Esophagus muscularis mucosa (tissue), 4 donors: ENCODE measurements at regions not wholly inside any gene's neighbourhood (a gene's known extent, or its start where the extent isn't known, plus 50 kb on each side); places are given as distances from the start of the nearest gene placed in this dataset.

Experiments used
- DNase-seq: peaks from one replicate; pipeline ENCODE4 v3.0.0-alpha.2; 2017; ENCODE audit errors: extremely low spot score
- H3K27ac ChIP-seq, 4 donors: fragments of 200-600 bp; sonication (generic); replicated peaks in 1 of 4; 1 replicate in 3 of 4; 2 replicates in 1 of 4; pipeline ENCODE4 v1.5.1; 2016 to 2019; ENCODE audit warnings: mild to moderate bottlenecking in 1 of 4
- H3K27me3 ChIP-seq, 4 donors: fragments of 200-600 bp; sonication (generic); one replicate each; pipeline versions ENCODE4 v1.5.1 to v1.6.0; 2016 to 2019
- H3K36me3 ChIP-seq, 4 donors: fragments of 200-600 bp; sonication (generic); one replicate each; pipeline ENCODE4 v1.5.1; 2016 to 2019
- H3K4me1 ChIP-seq, 4 donors: fragments of 200-600 bp; sonication (generic); one replicate each; pipeline ENCODE4 v1.5.1; 2016 to 2019
- H3K4me3 ChIP-seq, 4 donors: fragments of 200-600 bp; sonication (generic); 1 replicate in 2 of 4; 2 replicates in 2 of 4; pipeline ENCODE4 v1.5.1; 2016 to 2019; ENCODE audit warnings: mild to moderate bottlenecking in 4 of 4, moderate library complexity in 1 of 4
- H3K9me3 ChIP-seq, 4 donors: fragments of 200-600 bp; sonication (generic); 1 replicate in 3 of 4; 2 replicates in 1 of 4; pipeline ENCODE4 v1.5.1; 2016 to 2019
- EP300 ChIP-seq: sonication (generic); formaldehyde crosslinking; IDR thresholded peaks from one replicate; pipeline ENCODE4 v1.6.1; 2017; ENCODE audit warnings: antibody characterized with exemption
- POLR2A ChIP-seq: fragments of 450-650 bp; IDR thresholded peaks from one replicate; pipeline ENCODE4 v1.6.1; 2017; ENCODE audit warnings: antibody characterized with exemption, moderate library complexity, mild to moderate bottlenecking, low read depth
- POLR2AphosphoS5 ChIP-seq, 2 donors: sonication (generic); formaldehyde crosslinking; IDR thresholded peaks; one replicate each; pipeline ENCODE4 v1.6.1; 2017; ENCODE audit warnings: antibody characterized with exemption in 2 of 2
- WGBS: methylation state at CpG from one replicate; pipeline ENCODE4 v1.1.5; 2018; 5-methylcytosine and 5-hydroxymethylcytosine counted together
- intact Hi-C: fragments of 100-400 bp; cut with DNase I; formaldehyde crosslinking; loops from one replicate; pipeline ENCODE4 v1.15.1; 2023
- TF ChIP-seq, protein P1 (sequence below), 3 experiments: fragments of 200-600 bp in 2 of 3; fragments of 450-650 bp in 1 of 3; sonication (generic) in 2 of 3; IDR thresholded peaks; one replicate each; pipeline ENCODE4 v1.5.1; 2017 to 2019; ENCODE audit warnings: antibody characterized with exemption in 3 of 3, mild to moderate bottlenecking in 2 of 3, moderate library complexity in 1 of 3

DNA sequence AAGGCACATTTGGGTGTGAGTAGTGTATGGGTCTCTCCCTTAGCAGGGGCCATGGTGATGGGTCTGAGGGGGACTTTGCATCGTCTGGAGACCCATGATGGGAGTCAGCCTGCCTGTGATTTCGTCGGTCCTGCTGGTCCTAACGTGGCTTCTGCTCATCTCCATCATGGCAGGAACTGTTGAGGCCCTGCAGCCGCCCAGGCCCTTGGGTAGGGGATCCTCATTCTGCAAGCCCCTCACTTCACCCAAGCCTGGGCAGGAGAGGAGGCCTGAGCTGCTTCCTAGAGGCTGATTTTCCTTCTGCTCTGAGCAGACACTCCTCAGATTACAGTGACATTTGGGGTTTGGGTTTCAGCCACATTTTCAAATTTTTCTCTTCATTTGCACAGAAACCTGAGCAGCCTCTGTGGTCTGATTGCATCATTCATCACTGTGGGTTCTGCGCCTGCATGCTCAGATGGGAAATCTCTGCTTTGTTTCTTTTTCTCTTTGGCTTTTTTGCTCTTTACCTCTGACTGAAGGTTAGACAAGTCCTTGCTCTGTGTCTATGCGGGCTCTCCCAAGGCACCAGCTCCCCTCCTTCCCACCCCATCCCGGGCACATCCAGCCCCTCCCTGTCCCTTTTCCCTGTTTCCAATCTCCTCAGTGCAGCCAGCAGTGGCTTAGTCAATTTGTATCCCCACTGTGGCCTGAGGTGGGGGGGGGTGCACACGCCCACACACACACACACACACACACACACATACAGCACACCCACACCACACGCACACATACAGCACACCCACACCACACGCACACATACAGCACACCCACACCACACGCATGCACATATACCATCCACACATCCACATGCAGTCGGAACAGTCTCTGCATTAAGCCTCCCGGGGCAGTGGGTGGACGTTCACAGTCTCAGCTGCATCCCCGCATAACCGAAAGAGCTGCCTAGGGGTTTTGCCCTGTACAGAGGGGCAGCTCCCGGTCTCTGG lies 305.4 kb upstream of the HS6ST1 start:
- DNase-seq = no peak
- H3K27ac ChIP-seq = no peak overlapping the region
- no peaks in the 10 kb centered on the region for H3K4me1 ChIP-seq
- H3K27me3 ChIP-seq = no peaks in the 10 kb centered on the region
- no peaks in the 10 kb centered on the region for H3K36me3 ChIP-seq
- no peaks in the 10 kb centered on the region for H3K9me3 ChIP-seq
- TF ChIP-seq EP300 = no peak
- TF ChIP-seq, protein P1, sequence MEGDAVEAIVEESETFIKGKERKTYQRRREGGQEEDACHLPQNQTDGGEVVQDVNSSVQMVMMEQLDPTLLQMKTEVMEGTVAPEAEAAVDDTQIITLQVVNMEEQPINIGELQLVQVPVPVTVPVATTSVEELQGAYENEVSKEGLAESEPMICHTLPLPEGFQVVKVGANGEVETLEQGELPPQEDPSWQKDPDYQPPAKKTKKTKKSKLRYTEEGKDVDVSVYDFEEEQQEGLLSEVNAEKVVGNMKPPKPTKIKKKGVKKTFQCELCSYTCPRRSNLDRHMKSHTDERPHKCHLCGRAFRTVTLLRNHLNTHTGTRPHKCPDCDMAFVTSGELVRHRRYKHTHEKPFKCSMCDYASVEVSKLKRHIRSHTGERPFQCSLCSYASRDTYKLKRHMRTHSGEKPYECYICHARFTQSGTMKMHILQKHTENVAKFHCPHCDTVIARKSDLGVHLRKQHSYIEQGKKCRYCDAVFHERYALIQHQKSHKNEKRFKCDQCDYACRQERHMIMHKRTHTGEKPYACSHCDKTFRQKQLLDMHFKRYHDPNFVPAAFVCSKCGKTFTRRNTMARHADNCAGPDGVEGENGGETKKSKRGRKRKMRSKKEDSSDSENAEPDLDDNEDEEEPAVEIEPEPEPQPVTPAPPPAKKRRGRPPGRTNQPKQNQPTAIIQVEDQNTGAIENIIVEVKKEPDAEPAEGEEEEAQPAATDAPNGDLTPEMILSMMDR (IDR thresholded peaks at IDR 0.05) = no peak
- TF ChIP-seq POLR2A = no peak
- no peak for TF ChIP-seq POLR2AphosphoS5 (IDR thresholded peaks at IDR 0.05)
- WGBS = 77% methylated on average over 17 of the region's 18 CpGs
- intact Hi-C loops = no loop called here
- no peak overlapping the region for H3K4me3 ChIP-seq

DNA sequence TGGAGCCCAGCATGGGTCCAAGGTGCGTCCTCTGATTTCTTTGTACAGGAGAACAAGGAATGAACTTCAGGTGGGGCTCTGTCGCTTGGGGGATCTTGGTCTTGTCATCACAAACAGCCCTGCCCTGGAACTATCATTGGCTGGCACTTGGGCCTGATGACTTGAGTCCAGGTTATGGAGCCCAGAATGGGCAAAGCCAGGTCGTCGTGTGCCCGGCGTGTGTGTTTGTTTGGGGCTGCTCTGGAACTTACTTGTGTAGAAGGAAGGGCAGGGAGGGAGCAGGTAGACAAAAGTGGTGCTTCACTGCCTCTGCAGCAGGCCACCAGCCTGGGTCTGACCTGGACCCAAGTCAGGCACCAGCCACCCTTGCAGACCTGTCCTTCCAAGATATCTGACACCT lies 306.3 kb upstream of the HS6ST1 start:
- intact Hi-C loops = no loop called here
- no peaks in the 10 kb centered on the region for H3K4me1 ChIP-seq
- H3K9me3 ChIP-seq = no peaks in the 10 kb centered on the region
- no peaks in the 10 kb centered on the region for H3K36me3 ChIP-seq
- H3K27ac ChIP-seq = no peak overlapping the region
- no peak for DNase-seq
- H3K4me3 ChIP-seq = no peak overlapping the region
- no peaks in the 10 kb centered on the region for H3K27me3 ChIP-seq
- TF ChIP-seq, protein P1 (IDR thresholded peaks at IDR 0.05) = no peak
- TF ChIP-seq POLR2AphosphoS5 (IDR thresholded peaks at IDR 0.05) (no peak), EP300 (no peak)
- 96% methylated on average over 6 of the region's 6 CpGs for WGBS

DNA sequence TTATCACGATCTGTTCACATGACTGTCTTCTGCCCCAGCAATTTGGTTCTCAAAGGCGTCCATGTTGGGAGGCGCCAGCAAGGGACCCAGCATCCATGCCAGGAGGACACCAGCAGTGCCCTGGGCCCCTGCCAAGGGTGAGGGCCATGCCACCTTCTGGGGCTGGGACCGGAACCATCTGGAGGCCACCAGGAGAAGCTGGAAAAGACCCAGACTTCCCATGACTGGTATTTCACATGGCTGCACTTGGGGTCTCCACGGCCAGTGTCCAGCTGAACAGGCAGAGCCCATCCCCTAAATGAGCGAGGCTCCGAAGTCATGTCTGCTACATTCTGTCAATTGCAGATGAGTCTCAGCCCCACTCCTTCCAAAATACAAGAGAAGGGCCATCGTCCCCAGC lies 306.8 kb upstream of the HS6ST1 start:
- Histone ChIP-seq H3K36me3 (no peaks in the 10 kb centered on the region), H3K4me3 (no peak overlapping the region), H3K27ac (no peak overlapping the region), H3K4me1 (no peaks in the 10 kb centered on the region), H3K9me3 (no peaks in the 10 kb centered on the region), H3K27me3 (no peaks in the 10 kb centered on the region)
- TF ChIP-seq, protein P1 (IDR thresholded peaks at IDR 0.05) = no peak
- DNase-seq = no peak
- intact Hi-C loops = no loop called here
- WGBS = 91% methylated on average over 4 of the region's 8 CpGs

DNA sequence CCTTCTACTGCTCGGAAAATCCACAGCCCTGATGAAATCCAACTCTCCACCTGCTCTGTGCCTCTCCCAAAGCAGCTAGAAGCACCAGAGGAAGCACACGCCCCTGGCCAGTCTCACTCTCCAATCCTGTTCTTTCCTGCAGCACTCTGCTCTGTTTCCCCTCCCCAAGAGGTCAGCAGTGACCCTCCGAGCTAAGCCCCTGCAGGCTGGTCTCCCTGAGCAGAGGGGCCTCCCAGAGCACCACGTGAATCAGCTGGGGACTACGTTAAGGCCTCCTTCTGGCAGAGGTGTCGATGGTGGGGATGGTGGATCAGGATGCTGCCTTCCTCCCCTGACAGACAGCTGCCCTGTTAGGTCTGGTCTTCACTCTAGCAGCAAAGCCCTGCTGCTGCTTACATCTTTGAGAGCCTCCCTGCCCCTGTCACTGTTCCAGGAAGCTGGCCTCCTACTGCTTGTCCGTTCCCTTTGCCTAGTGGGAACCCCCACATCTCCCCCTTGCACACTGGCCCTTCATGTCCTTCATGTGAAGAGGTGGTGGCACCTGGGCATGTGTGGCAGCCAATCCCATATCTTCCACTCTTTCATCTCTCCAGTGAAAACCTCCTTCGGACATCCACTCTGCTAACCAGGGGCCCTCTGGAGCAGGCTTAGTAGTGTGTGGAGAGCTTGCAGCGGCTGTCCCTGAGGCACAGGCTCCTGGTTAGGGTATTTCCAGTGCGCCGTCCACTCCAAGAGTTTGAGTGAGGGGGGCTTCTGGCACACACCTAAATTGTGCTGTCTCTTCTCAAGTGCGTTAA lies 307.5 kb upstream of the HS6ST1 start:
- 85% methylated on average over 12 of the region's 12 CpGs for WGBS
- Histone ChIP-seq H3K9me3 (no peaks in the 10 kb centered on the region), H3K27ac (no peak overlapping the region), H3K27me3 (no peaks in the 10 kb centered on the region), H3K4me1 (no peaks in the 10 kb centered on the region), H3K36me3 (no peaks in the 10 kb centered on the region), H3K4me3 (no peak overlapping the region)
- intact Hi-C loops = no loop called here
- TF ChIP-seq, protein P1 (IDR thresholded peaks at IDR 0.05) = no peak
- TF ChIP-seq POLR2AphosphoS5 (IDR thresholded peaks at IDR 0.05) = no peak
- TF ChIP-seq EP300 = no peak
- TF ChIP-seq POLR2A = no peak
- no peak for DNase-seq
